K562 (cell line): ENCODE measurements at regions not wholly inside any gene's neighbourhood (a gene's known extent, or its start where the extent isn't known, plus 50 kb on each side); places are given as distances from the start of the nearest gene placed in this dataset.

Experiments used
- ATAC-seq: fragments of 200-7000 bp; cut with Tn5 transposase; 3 replicates; pipeline ENCODE4 v1.9.1; 2020; ENCODE audit warnings: moderate library complexity
- BruUV-seq: library from RNA; stranded (reverse); fragments of 400-500 nt; replicated peaks from 2 replicates; lab custom pipeline; 2021; lab: Mats Ljungman, UMichigan
- CTCF ChIA-PET: fragments of 300-600 bp; formaldehyde crosslinking; extraction: SDS; loops from one replicate; lab custom pipeline; 2021; ENCODE audit warnings: low intra/inter-chr PET ratio; lab: Yijun Ruan, JAX
- POLR2A ChIA-PET: fragments of 300-600, 350-650 bp; sonication (Branson Sonifier 250); formaldehyde crosslinking; extraction: SDS; loops from one replicate; lab custom pipeline; 2021; ENCODE audit warnings: antibody characterized with exemption, inconsistent platforms; lab: Yijun Ruan, JAX
- DNase-seq, 4 experiments: peaks; one replicate each; pipeline versions ENCODE4 v3.0.0 to v3.0.0-alpha.2; 2011 to 2018; ENCODE audit warnings: low spot score in 3 of 4, mixed read lengths in 3 of 4; ENCODE audit errors: extremely low read depth in 1 of 4
- FAIRE-seq: peaks from 2 replicates; lab custom pipeline; 2011; peaks lifted over from hg19 to GRCh38; lab: Jason Lieb, UNC
- H2AFZ ChIP-seq: 2 replicates; pipeline ENCODE4 v1.6.0; 2011; ENCODE audit warnings: low read depth, low read length, control low read depth, inconsistent platforms
- H3K27ac ChIP-seq: fragments of 200-600 bp; 3 replicates; pipeline ENCODE4 v1.8.0; 2011; ENCODE audit warnings: low read depth, mild to moderate bottlenecking, control low read depth, inconsistent platforms, low read length, moderate library complexity, mixed read lengths; ENCODE audit errors: extremely low read depth
- H3K27me3 ChIP-seq, 2 experiments: fragments of 300-600 bp in 1 of 2; 2 replicates in 1 of 2; 3 replicates in 1 of 2; pipeline versions ENCODE4 v1.6.0 to v1.8.0; 2011; ENCODE audit warnings: inconsistent platforms in 2 of 2, low read length in 2 of 2, mild to moderate bottlenecking in 1 of 2, mixed read lengths in 1 of 2, moderate library complexity in 1 of 2; ENCODE audit not compliant: control insufficient read depth in 2 of 2, insufficient read depth in 2 of 2
- H3K36me3 ChIP-seq: fragments of 300-600 bp; 3 replicates; pipeline ENCODE4 v1.8.0; 2011; ENCODE audit warnings: mild to moderate bottlenecking, low read length, inconsistent platforms; ENCODE audit not compliant: control insufficient read depth, insufficient read depth
- H3K4me1 ChIP-seq, 2 experiments: fragments of 200-600 bp in 1 of 2; replicated peaks in 1 of 2; 2 replicates in 1 of 2; 3 replicates in 1 of 2; pipeline versions ENCODE4 v1.5.1 to v1.8.0; 2011; ENCODE audit warnings: inconsistent platforms in 2 of 2, low read length in 2 of 2, mild to moderate bottlenecking in 1 of 2, mixed read lengths in 1 of 2, moderate library complexity in 1 of 2; ENCODE audit not compliant: control insufficient read depth in 2 of 2, insufficient read depth in 2 of 2
- H3K4me2 ChIP-seq: 2 replicates; pipeline ENCODE4 v1.6.1; 2011; ENCODE audit warnings: low read length, control low read depth, inconsistent platforms, mixed read lengths; ENCODE audit not compliant: insufficient read depth
- H3K4me3 ChIP-seq: fragments of 200-600 bp; sonication (generic), shearing (Covaris generic); 2 replicates; pipeline ENCODE4 v1.5.1; 2016; ENCODE audit warnings: control low read depth, inconsistent platforms
- H3K79me2 ChIP-seq: fragments of 200-600 bp; 3 replicates; pipeline ENCODE4 v1.8.0; 2011; ENCODE audit warnings: low read length, inconsistent platforms; ENCODE audit not compliant: control insufficient read depth, insufficient read depth
- H3K9ac ChIP-seq, 2 experiments: 2 replicates each; pipeline versions ENCODE4 v1.6.0 to v1.6.1; 2011; ENCODE audit warnings: low read depth in 2 of 2, low read length in 2 of 2, control low read depth in 1 of 2, inconsistent platforms in 1 of 2, mild to moderate bottlenecking in 1 of 2, mixed read lengths in 1 of 2; ENCODE audit not compliant: insufficient read depth in 1 of 2
- H3K9me1 ChIP-seq: one replicate; pipeline ENCODE4 v1.6.0; 2011; ENCODE audit warnings: inconsistent platforms, mild to moderate bottlenecking, low read length, moderate library complexity; ENCODE audit not compliant: control insufficient read depth, insufficient read depth
- H3K9me3 ChIP-seq: replicated peaks from 2 replicates; pipeline ENCODE4 v1.5.1; 2011; ENCODE audit warnings: low read depth, low read length, inconsistent platforms; ENCODE audit not compliant: control insufficient read depth, insufficient read depth
- H4K20me1 ChIP-seq: replicated peaks from 2 replicates; pipeline ENCODE4 v1.6.1; 2011; ENCODE audit warnings: low read length, inconsistent platforms, mixed read lengths; ENCODE audit not compliant: control insufficient read depth, insufficient read depth
- CBX1 ChIP-seq: sonication (generic); IDR thresholded peaks from 2 replicates; pipeline ENCODE4 v1.6.1; 2016; ENCODE audit warnings: antibody characterized with exemption, low read depth, mild to moderate bottlenecking
- CHD1 ChIP-seq: fragments of 200-600 bp; sonication (generic); IDR thresholded peaks from one replicate; pipeline ENCODE4 v1.6.1; 2012; ENCODE audit warnings: mild to moderate bottlenecking, moderate library complexity, low read length, inconsistent platforms
- FOXK2 ChIP-seq, 2 experiments: fragments of 450-650 bp; IDR thresholded peaks in 1 of 2; conservative IDR thresholded peaks in 1 of 2; 2 replicates each; pipeline ENCODE4 v1.6.1; 2016; ENCODE audit warnings: low read depth in 2 of 2, mild to moderate bottlenecking in 1 of 2
- HNRNPK ChIP-seq: fragments of 200-400 bp; formaldehyde crosslinking; IDR thresholded peaks from one replicate; pipeline ENCODE4 v1.6.1; 2018; ENCODE audit warnings: mild to moderate bottlenecking, low read depth, low read length; ENCODE audit not compliant: poor library complexity, severe bottlenecking
- KAT2B ChIP-seq: IDR thresholded peaks from one replicate; pipeline ENCODE4 v1.6.1; 2012; ENCODE audit warnings: low read depth, mild to moderate bottlenecking, control low read depth, inconsistent platforms, low read length, moderate library complexity
- KLF10 ChIP-seq: fragments of 250-450 bp; sonication (Bioruptor Pico); IDR thresholded peaks from 2 replicates; pipeline ENCODE4 v1.6.1; 2021; ENCODE audit warnings: matching md5 sums
- NBN ChIP-seq: fragments of 450-650 bp; IDR thresholded peaks from 2 replicates; pipeline ENCODE4 v1.6.1; 2016; ENCODE audit warnings: low read depth, mild to moderate bottlenecking
- PML ChIP-seq: IDR thresholded peaks from 2 replicates; pipeline ENCODE4 v1.6.1; 2012; ENCODE audit warnings: low read length, inconsistent platforms
- SOX6 ChIP-seq: fragments of 450-650 bp; IDR thresholded peaks from 2 replicates; pipeline ENCODE4 v1.6.1; 2014; ENCODE audit warnings: mild to moderate bottlenecking
- TFAM ChIP-seq: fragments of 250-450 bp; sonication (Bioruptor Pico); conservative IDR thresholded peaks from 2 replicates; pipeline ENCODE4 v1.5.0; 2021; ENCODE audit warnings: mild to moderate bottlenecking, moderate library complexity
- ZC3H11A ChIP-seq: IDR thresholded peaks from 2 replicates; pipeline ENCODE4 v1.6.1; 2012; ENCODE audit warnings: low read depth, low read length, improper control_type of control experiment
- ZNF274 ChIP-seq: IDR thresholded peaks from 2 replicates; pipeline ENCODE4 v1.6.1; 2011; ENCODE audit warnings: low read depth, mild to moderate bottlenecking, low read length, moderate library complexity, borderline replicate concordance
- ZNF282 ChIP-seq: sonication (generic); formaldehyde crosslinking; IDR thresholded peaks from 2 replicates; pipeline ENCODE4 v1.8.1; 2023; ENCODE audit warnings: missing genetic modification reagents
- WGBS: fragments of 100-300 bp; shearing (Covaris generic); methylation state at CpG from one replicate; pipeline ENCODE4 v1.1.6; 2016; ENCODE audit warnings: low coverage, mixed read lengths; ENCODE audit not compliant: insufficient coverage; ENCODE audit errors: missing lambda C conversion rate; 5-methylcytosine and 5-hydroxymethylcytosine counted together
- in situ Hi-C: fragments of 300-500 bp; cut with MboI; formaldehyde crosslinking; loops from 4 replicates; pipeline ENCODE4 v1.15.0; 2018; ENCODE audit warnings: inconsistent platforms, mixed read lengths
- intact Hi-C: fragments of 100-400 bp; cut with micrococcal nuclease; formaldehyde crosslinking; loops from 2 replicates; pipeline ENCODE4 v1.14.2; 2022
- TF ChIP-seq, protein P1 (sequence below): sonication (generic); formaldehyde crosslinking; IDR thresholded peaks from 2 replicates; pipeline ENCODE4 v1.8.1; 2023; ENCODE audit warnings: mild to moderate bottlenecking, missing genetic modification reagents
- TF ChIP-seq, protein P2 (sequence below): sonication (generic); formaldehyde crosslinking; IDR thresholded peaks from 2 replicates; pipeline ENCODE4 v1.8.0; 2022; ENCODE audit warnings: missing genetic modification reagents, mild to moderate bottlenecking, borderline replicate concordance
- TF ChIP-seq, protein P3 (sequence below): fragments of 250-450 bp; sonication (Bioruptor Pico); IDR thresholded peaks from 2 replicates; pipeline ENCODE4 v1.5.0; 2020; ENCODE audit warnings: mild to moderate bottlenecking

DNA sequence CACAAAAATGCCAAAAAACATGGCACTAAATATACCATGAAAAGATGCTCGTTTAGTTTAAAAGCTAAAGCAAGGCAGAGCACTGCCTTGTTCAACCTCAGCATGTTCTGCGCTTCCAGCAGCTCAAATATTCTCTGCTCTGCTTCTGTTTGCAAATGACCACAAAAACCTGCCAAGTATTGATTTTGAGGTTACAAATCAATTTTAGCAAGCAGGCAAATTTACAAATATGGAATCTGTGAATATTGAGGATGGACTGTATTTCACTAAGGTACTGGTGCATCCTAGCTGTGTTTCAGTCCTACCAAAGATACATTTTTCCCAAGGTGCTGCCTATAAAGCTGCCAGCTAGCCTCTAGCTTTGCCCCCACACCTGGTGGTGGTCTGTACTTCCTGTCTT, 449.9 kb downstream of the PREX1 start:
- FAIRE-seq (no peak), DNase-seq (no peak), ATAC-seq (no peak)
- Histone ChIP-seq H3K4me2 (no peak overlapping the region), H3K4me3 (no peak overlapping the region), H3K27ac (no peak overlapping the region), H3K36me3 (no peaks in the 10 kb centered on the region), H3K9me3 (no peaks in the 10 kb centered on the region), H4K20me1 (no peaks in the 10 kb centered on the region), H3K9ac (no peak overlapping the region), H3K79me2 (no peaks in the 10 kb centered on the region), H3K4me1 (no peaks in the 10 kb centered on the region), H2AFZ (no peak overlapping the region), H3K27me3 (peaks cover 9 to 28% of the 10 kb centered on the region in 2 experiments; a peak in 4 of 5 replicates), H3K9me1 (no peaks in the 10 kb centered on the region)
- 0% methylated on average over 2 of the region's 2 CpGs for WGBS
- intact Hi-C loops (no loop called here), in situ Hi-C loops (no loop called here)
- ChIA-PET CTCF (no interaction called here), POLR2A (interaction anchor here (0.6 kb wide), 1 partner anchor 14 kb away, joined by 4 read pairs; no protein-coding TSS in a partner anchor)
- no TSS peak for BruUV-seq
- no peak for TF ChIP-seq ZNF282 (CRISPR knock-in tag)
- no peak for TF ChIP-seq HNRNPK
- TF ChIP-seq NBN: no peak
- TF ChIP-seq, protein P1, sequence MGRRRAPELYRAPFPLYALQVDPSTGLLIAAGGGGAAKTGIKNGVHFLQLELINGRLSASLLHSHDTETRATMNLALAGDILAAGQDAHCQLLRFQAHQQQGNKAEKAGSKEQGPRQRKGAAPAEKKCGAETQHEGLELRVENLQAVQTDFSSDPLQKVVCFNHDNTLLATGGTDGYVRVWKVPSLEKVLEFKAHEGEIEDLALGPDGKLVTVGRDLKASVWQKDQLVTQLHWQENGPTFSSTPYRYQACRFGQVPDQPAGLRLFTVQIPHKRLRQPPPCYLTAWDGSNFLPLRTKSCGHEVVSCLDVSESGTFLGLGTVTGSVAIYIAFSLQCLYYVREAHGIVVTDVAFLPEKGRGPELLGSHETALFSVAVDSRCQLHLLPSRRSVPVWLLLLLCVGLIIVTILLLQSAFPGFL (CRISPR knock-in tag): no peak
- no peak for TF ChIP-seq CHD1
- TF ChIP-seq FOXK2 (conservative IDR thresholded peaks at IDR 0.05 in 1 of 2, IDR thresholded peaks at IDR 0.05 in 1 of 2; ENCODE audit: low read depth in 2 of 2): no peak
- no peak for TF ChIP-seq KAT2B
- no peak for TF ChIP-seq SOX6
- no peak for TF ChIP-seq PML
- no peak for TF ChIP-seq ZNF274
- TF ChIP-seq, protein P2, sequence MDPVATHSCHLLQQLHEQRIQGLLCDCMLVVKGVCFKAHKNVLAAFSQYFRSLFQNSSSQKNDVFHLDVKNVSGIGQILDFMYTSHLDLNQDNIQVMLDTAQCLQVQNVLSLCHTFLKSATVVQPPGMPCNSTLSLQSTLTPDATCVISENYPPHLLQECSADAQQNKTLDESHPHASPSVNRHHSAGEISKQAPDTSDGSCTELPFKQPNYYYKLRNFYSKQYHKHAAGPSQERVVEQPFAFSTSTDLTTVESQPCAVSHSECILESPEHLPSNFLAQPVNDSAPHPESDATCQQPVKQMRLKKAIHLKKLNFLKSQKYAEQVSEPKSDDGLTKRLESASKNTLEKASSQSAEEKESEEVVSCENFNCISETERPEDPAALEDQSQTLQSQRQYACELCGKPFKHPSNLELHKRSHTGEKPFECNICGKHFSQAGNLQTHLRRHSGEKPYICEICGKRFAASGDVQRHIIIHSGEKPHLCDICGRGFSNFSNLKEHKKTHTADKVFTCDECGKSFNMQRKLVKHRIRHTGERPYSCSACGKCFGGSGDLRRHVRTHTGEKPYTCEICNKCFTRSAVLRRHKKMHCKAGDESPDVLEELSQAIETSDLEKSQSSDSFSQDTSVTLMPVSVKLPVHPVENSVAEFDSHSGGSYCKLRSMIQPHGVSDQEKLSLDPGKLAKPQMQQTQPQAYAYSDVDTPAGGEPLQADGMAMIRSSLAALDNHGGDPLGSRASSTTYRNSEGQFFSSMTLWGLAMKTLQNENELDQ (CRISPR knock-in tag): no peak
- TF ChIP-seq ZC3H11A: no peak
- no peak for TF ChIP-seq KLF10
- TF ChIP-seq CBX1: no peak
- TF ChIP-seq TFAM (CRISPR knock-in tag): no peak
- TF ChIP-seq, protein P3, sequence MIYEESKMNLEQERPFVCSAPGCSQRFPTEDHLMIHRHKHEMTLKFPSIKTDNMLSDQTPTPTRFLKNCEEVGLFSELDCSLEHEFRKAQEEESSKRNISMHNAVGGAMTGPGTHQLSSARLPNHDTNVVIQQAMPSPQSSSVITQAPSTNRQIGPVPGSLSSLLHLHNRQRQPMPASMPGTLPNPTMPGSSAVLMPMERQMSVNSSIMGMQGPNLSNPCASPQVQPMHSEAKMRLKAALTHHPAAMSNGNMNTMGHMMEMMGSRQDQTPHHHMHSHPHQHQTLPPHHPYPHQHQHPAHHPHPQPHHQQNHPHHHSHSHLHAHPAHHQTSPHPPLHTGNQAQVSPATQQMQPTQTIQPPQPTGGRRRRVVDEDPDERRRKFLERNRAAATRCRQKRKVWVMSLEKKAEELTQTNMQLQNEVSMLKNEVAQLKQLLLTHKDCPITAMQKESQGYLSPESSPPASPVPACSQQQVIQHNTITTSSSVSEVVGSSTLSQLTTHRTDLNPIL (CRISPR knock-in tag): no peak
